HL-60/S4 (cell line): ENCODE measurements at regions not wholly inside any gene's neighbourhood (a gene's known extent, or its start where the extent isn't known, plus 50 kb on each side); places are given as distances from the start of the nearest gene placed in this dataset.

Experiments used
- in situ Hi-C: fragments of 300-500 bp; cut with MboI; formaldehyde crosslinking; loops from 2 replicates; pipeline ENCODE4 v1.14.3; 2022; ENCODE audit warnings: low sequenced_read_pairs

- in situ Hi-C loops, result no loop called here
These were observed 99.8 kb upstream of the WSCD2 start for GRCh38 chr12:108029051-108029835.

- in situ Hi-C loops, result no loop called here
These were observed 96.0 kb upstream of the WSCD2 start for GRCh38 chr12:108033090-108033489.

- in situ Hi-C loops, result no loop called here
These were observed 93.7 kb upstream of the WSCD2 start for GRCh38 chr12:108035372-108035771.

GRCh38 chr12:108037960-108038359 lies 91.1 kb upstream of the WSCD2 start:
- in situ Hi-C loops, result no loop called here

- in situ Hi-C loops, result no loop called here
These were observed 89.3 kb upstream of the WSCD2 start for GRCh38 chr12:108039794-108040193.

- in situ Hi-C loops, result no loop called here
These were observed 88.1 kb upstream of the WSCD2 start for GRCh38 chr12:108040947-108041346.

- in situ Hi-C loops, result no loop called here
These were observed 85.8 kb upstream of the WSCD2 start for GRCh38 chr12:108043286-108043685.

- in situ Hi-C loops, result no loop called here
These were observed 85.1 kb upstream of the WSCD2 start for GRCh38 chr12:108043750-108044533.

- in situ Hi-C loops, result no loop called here
These were observed 83.0 kb upstream of the WSCD2 start for GRCh38 chr12:108046135-108046534.

- in situ Hi-C loops, result no loop called here
These were observed 82.4 kb upstream of the WSCD2 start for GRCh38 chr12:108046650-108047049.

- in situ Hi-C loops, result no loop called here
These were observed 82.0 kb upstream of the WSCD2 start for GRCh38 chr12:108047071-108047550.

GRCh38 chr12:108048686-108049085 lies 80.4 kb upstream of the WSCD2 start:
- in situ Hi-C loops, result no loop called here

- in situ Hi-C loops, result no loop called here
These were observed 78.4 kb upstream of the WSCD2 start for GRCh38 chr12:108050696-108051095.

- in situ Hi-C loops, result no loop called here
These were observed 76.8 kb upstream of the WSCD2 start for GRCh38 chr12:108052260-108052659.

GRCh38 chr12:108053512-108053911 lies 75.6 kb upstream of the WSCD2 start:
- in situ Hi-C loops, result no loop called here

- in situ Hi-C loops, result no loop called here
These were observed 74.6 kb upstream of the WSCD2 start for GRCh38 chr12:108054496-108054895.

- in situ Hi-C loops, result no loop called here
These were observed 73.9 kb upstream of the WSCD2 start for GRCh38 chr12:108055141-108055540.

- in situ Hi-C loops, result loop anchor here (10.0 kb wide), 1 partner anchor 435 kb away; no protein-coding TSS in a partner anchor
These were observed 69.0 kb upstream of the WSCD2 start for GRCh38 chr12:108060067-108060466.

- in situ Hi-C loops, result loop anchor here (10.0 kb wide), 1 partner anchor 434 kb away; no protein-coding TSS in a partner anchor
These were observed 68.2 kb upstream of the WSCD2 start for GRCh38 chr12:108060903-108061302.

GRCh38 chr12:108063192-108063591 lies 65.9 kb upstream of the WSCD2 start:
- in situ Hi-C loops, result loop anchor here (10.0 kb wide), 1 partner anchor 432 kb away; no protein-coding TSS in a partner anchor

- in situ Hi-C loops, result loop anchor here (10.0 kb wide), 1 partner anchor 430 kb away; no protein-coding TSS in a partner anchor
These were observed 64.0 kb upstream of the WSCD2 start for GRCh38 chr12:108065069-108065468.
